Hematopoietic multipotent progenitor cell treated with erythropoietin and hydrocortisone succinate and interleukin-3 and kit ligand, for 8 days (in vitro differentiated cells): ENCODE measurements at regions not wholly inside any gene's neighbourhood (a gene's known extent, or its start where the extent isn't known, plus 50 kb on each side); places are given as distances from the start of the nearest gene placed in this dataset.
"Not testable (repeated sequence)": the region's sequence is repeated elsewhere in the genome, so short reads cannot be mapped to it uniquely, and the experiment has no call there.

Experiments
- DNase-seq: peaks from one replicate; pipeline ENCODE4 v3.0.0-alpha.2; 2015

DNA sequence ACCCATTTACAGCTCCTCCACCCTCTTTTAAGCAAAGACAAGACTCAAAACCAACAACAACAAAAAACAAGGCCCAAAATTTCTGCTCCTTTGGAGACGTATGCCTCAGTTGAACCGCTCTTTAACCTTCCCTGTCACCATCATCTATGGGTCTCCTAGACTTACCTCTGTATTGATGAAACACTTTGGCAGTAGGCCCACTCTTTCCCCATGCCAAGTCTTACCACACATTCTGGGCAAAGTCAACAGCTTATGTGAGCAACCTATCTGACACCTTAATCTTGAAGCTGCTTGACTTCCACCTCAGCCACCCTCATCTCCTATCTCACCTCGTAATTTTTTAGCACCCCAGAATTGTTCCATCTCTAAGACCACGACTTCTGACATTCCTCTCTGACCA is 99.7 kb upstream of the CXorf66 start:
- no peak for DNase-seq

DNA sequence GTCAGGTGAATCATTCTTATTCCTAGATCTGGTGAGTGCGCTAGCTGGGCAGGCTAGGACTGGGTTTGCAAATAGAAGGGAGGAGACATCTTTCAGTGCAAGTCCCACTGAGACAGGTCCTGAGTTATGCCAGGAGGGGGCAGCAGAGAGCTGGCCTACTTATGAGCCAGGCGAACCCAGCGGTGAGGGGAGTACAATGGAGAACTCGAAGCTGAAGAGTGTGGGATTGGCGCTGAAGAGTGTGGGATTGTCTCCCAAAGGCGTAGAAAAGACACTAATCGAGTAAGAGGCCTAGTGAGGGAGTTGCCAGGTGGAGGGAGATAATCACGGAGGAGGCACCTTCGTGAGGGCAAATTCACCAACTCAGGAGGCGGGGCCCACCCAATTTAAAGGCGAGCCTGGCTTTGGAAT is 91.7 kb upstream of the CXorf66 start:
- DNase-seq: peak; percentile 63

DNA sequence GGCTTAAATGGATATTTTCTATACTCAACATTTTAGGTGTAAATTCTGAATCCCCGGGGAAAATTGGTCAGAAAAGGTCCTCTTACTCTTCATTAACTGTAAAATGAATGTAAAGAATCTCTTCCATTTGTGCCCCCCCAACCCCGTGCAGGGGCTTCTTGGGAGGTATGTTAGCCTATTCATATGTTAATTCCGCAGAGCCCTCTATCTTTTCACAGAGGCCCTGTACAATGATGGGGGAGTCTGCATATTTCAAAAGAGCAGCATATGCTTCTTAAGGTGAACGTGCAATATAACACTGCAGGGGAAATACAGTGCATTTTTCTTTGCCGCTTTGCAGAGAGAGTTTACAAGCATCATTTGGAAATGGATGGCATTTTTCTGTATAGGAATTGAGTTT is 88.5 kb upstream of the CXorf66 start:
- DNase-seq: no peak

DNA sequence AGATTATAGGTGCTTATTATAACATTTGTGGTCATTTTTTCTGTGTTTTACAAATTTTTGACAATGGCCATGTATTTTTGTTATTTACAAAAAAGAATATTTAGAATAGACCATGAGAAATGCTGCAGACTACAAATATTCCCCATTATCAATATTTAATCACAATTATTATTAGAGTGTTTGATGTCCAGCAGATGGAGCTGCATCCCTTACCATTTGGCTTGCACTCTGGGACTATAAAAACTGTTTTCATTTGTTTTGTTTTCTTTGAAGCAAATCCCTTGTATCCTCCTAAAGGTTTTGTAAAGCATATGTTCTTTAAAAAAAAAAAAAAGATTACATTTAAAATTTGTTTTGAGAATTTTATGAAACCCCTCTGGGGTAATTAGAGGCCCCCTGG is 85.6 kb upstream of the CXorf66 start:
- DNase-seq: peak; percentile 8

DNA sequence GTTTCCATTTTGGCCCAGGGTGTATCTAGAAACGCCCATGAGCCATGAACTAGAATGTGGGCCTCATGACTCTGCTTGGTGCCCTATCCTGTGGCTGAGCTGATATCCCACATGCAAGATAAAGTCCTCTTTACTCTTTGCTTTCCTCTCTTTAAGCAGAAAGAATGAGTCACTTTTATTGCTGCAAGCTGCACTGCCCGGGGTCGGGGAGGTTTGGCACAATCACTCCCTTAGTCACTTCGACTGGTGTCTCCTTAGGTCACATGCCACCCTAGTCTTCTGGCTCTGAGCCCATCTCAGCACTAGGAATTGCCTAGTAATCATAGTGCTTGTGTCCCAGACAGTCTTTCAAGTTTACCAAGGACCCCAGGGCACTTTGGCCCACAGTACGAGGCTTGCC is 75.1 kb upstream of the CXorf66 start:
- DNase-seq: peak; percentile 38

DNA sequence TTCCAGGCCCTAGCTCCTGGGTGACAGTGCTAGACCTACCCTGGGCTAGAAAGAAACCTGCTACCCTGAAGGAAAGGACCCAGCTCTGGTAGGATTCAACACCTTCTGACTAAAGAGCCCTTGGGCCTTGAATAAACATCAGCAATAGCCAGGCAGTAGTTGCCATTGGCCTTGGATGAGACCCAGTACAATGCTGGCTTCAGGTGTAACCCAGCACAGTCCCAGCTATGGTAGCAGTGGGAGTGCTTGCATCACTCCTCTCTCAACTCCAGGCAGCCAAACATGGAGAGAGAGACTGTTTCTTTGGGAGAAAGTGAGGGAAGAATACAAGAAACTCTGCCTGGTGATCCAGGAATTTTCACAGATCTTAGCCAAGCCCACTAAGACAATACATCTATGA is 73.5 kb upstream of the CXorf66 start:
- DNase-seq: no peak

DNA sequence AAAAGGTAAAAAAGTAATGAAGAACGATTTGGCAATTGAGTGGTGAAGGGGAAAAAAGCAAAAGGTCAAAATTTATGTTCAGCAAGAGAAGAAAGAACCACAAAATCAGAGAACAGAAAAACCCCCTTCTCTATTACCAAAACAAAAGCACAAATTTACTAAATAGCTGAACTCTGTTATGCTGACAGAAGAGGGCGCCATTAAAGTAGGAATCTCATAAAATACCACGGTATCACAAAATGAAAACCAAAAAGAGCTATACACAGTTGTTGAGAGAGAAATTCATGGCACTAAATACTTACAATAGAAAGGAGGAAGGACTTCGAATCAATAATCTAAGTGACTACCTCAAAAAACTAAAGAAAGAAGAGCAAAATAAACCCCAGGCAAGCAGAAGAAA is 69.6 kb upstream of the CXorf66 start:
- peak; percentile 3 for DNase-seq

DNA sequence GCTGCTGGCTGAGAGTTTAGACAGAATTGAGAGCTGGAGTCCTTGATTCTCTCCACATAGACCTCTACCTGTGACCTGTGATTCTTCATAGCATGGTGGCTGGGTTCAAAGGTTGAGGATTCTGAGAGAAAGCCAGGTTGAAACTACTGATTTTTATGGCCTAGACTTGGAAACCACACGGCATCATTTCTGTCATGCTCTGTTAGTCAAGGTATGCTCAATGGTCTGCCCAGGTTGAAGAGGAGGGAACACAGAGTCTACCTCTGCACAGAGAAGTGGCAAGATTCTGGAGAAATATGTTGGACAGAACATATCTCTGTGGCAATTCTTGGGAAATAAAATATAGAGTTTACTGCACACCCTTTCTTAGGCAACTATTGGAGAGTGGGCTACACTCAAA is 57.2 kb upstream of the CXorf66 start:
- no peak for DNase-seq

DNA sequence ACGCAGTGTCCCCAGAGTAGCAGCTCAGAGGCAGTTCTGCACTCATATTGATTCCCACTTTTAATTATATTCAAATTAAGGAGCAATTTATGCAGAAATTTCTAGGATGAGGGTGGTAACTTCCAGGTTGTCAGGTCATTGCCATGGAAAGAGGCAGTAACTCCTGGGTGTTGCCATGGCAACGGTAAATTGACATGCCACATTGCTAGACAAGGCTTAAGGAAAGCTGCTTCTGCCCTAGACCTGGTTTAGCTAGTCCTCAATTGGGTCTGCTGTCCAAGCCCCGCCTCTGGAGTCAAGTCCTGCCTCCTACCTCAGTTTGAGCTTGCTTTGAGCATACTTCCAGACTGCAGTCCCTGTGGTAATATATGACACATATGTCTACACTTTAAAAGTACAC is 53.8 kb upstream of the CXorf66 start:
- DNase-seq: not testable (repeated sequence)
